ENCODE measurements at regions not wholly inside any gene's neighbourhood (a gene's known extent, or its start where the extent isn't known, plus 50 kb on each side); places are given as distances from the start of the nearest gene placed in this dataset.

DNA sequence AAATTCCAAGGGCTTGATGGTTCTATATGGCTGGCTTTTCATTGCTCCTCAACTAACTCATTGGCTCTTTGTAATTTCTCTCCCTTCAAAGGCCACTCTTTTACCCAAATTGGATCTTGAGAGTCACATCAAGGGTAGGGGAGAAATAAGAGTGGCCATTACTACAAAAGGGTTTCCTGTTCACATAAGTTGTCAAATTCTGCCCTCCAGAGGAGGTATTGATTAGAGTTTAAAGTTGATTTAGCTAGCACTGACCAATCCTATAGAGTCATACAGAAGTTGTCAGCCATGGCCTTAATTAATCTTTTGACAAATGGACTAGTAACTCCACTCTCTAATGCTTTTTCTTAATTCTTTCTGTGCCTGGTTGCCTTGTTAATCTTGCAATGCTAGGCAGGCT, 336.0 kb downstream of the RPS4Y2 start:
- no peak for TF ChIP-seq CTCF (IDR thresholded peaks at IDR 0.05)
- no peak for TF ChIP-seq POLR2A (IDR thresholded peaks at IDR 0.05)
